ENCODE measurements at regions not wholly inside any gene's neighbourhood (a gene's known extent, or its start where the extent isn't known, plus 50 kb on each side); places are given as distances from the start of the nearest gene placed in this dataset.

DNA sequence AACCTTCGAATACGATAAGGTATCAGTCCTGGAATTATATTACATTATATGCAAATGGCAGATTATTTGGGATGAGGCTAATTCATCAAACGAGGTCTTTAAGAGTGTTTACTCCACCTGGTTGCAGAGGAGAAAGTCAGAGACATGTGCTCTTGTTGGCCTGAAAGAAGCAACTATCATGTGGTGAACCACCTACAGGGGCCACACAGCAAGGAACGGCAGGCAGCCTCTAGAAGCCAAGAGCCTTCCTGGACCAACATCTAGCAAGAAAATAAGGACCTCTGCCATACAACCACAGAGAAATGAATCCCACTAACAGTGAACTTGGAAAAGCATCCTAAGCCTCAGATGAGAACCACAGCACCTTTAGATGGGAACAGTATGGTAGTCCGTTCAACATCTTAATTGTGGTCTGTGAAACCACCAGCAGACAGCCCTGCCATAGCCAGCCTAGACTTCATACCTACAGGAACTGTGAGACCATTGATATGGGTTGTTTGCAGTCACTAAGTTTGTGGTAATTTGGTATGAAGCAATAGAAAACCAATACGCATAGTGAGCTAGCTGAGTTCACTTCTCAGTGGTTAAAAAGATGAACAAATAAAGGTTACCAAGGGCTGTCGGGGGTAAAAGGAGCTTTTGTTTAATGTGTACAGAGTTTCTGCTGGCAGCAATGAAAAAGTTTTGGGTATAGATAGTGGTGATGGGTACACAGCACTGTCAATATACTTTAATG is 345.7 kb upstream of the RUNX1 start:
- Mint-ChIP-seq H3K9me3 (no peaks in the 10 kb centered on the region), H3K4me3 (no peak overlapping the region), H3K36me3 (ENCODE audit: low read depth) (no peaks in the 10 kb centered on the region), H3K4me1 (peaks cover 7% of the 10 kb centered on the region), H3K27ac (no peak overlapping the region), H3K27me3 (peaks cover 4% of the 10 kb centered on the region)
- ATAC-seq (ENCODE audit: low read depth) (no peak), DNase-seq (no peak)
- intact Hi-C loops (cut with micrococcal nuclease), result no loop called here
- CTCF ChIA-PET, result no interaction called here
- TF ChIP-seq CTCF (IDR thresholded peaks at IDR 0.05), result no peak
- POLR2A ChIA-PET, result interaction anchor here (0.8 kb wide), 1 partner anchor 346 kb away, joined by 4 read pairs; no protein-coding TSS in a partner anchor

- intact Hi-C loops (cut with micrococcal nuclease), result no loop called here
- TF ChIP-seq CTCF (IDR thresholded peaks at IDR 0.05), result no peak
- Mint-ChIP-seq H3K4me1 (peaks cover 2% of the 10 kb centered on the region), H3K36me3 (ENCODE audit: low read depth) (no peaks in the 10 kb centered on the region), H3K9me3 (no peaks in the 10 kb centered on the region), H3K27ac (no peak overlapping the region), H3K4me3 (no peak overlapping the region), H3K27me3 (peaks cover 2% of the 10 kb centered on the region)
- POLR2A ChIA-PET, result no interaction called here
- CTCF ChIA-PET, result no interaction called here
- no peak for DNase-seq
- no peak for ATAC-seq (ENCODE audit: low read depth)
Observed at GRCh38 chr21:35394049-35394448, 344.9 kb upstream of the RUNX1 start.

- Mint-ChIP-seq H3K27me3 (no peaks in the 10 kb centered on the region), H3K4me3 (no peak overlapping the region), H3K27ac (no peak overlapping the region), H3K36me3 (ENCODE audit: low read depth) (no peaks in the 10 kb centered on the region), H3K4me1 (no peaks in the 10 kb centered on the region), H3K9me3 (peaks cover 7% of the 10 kb centered on the region)
- ChIA-PET POLR2A (interaction anchor here (0.5 kb wide), 2 partner anchors 503 to 1973 kb away, joined by 3 to 6 read pairs; no protein-coding TSS in a partner anchor), CTCF (no interaction called here)
- no peak for TF ChIP-seq CTCF (IDR thresholded peaks at IDR 0.05)
- ATAC-seq (ENCODE audit: low read depth) (no peak), DNase-seq (no peak)
- intact Hi-C loops (cut with micrococcal nuclease), result no loop called here
Observed at GRCh38 chr21:35390013-35390776, 341.1 kb upstream of the RUNX1 start.

GRCh38 chr21:35386491-35387079 is 337.5 kb upstream of the RUNX1 start:
- Mint-ChIP-seq H3K36me3 (ENCODE audit: low read depth) (no peaks in the 10 kb centered on the region), H3K27ac (no peak overlapping the region), H3K4me1 (no peaks in the 10 kb centered on the region), H3K27me3 (no peaks in the 10 kb centered on the region), H3K4me3 (no peak overlapping the region), H3K9me3 (peaks cover 7% of the 10 kb centered on the region)
- DNase-seq (no peak), ATAC-seq (ENCODE audit: low read depth) (no peak)
- ChIA-PET CTCF (no interaction called here), POLR2A (no interaction called here)
- intact Hi-C loops (cut with micrococcal nuclease), result no loop called here
- no peak for TF ChIP-seq CTCF (IDR thresholded peaks at IDR 0.05)

- DNase-seq, result no peak
- Mint-ChIP-seq H3K36me3 (ENCODE audit: low read depth) (no peaks in the 10 kb centered on the region), H3K9me3 (peaks cover 7% of the 10 kb centered on the region), H3K27ac (no peak overlapping the region), H3K27me3 (no peaks in the 10 kb centered on the region), H3K4me3 (no peak overlapping the region), H3K4me1 (no peaks in the 10 kb centered on the region)
- ChIA-PET POLR2A (no interaction called here), CTCF (no interaction called here)
- intact Hi-C loops (cut with micrococcal nuclease), result no loop called here
- no peak for TF ChIP-seq CTCF (IDR thresholded peaks at IDR 0.05)
- no peak for ATAC-seq (ENCODE audit: low read depth)
Observed at GRCh38 chr21:35384375-35384774, 335.3 kb upstream of the RUNX1 start.

All from activated B cell treated with CpG ODN at 0.5 μM for 24 hours (primary cell).